GM19468 (cell line): ENCODE measurements at regions not wholly inside any gene's neighbourhood (a gene's known extent, or its start where the extent isn't known, plus 50 kb on each side); places are given as distances from the start of the nearest gene placed in this dataset.
"Not testable (repeated sequence)": the region's sequence is repeated elsewhere in the genome, so short reads cannot be mapped to it uniquely, and the experiment has no call there.

Source experiments
- ATAC-seq: cut with Tn5 transposase; IDR thresholded peaks from one replicate; pipeline ENCODE4 v1.9.1; 2021; ENCODE audit warnings: mild to moderate bottlenecking, moderate library complexity, moderate number of reproducible peaks; ENCODE audit not compliant: unreplicated experiment; ENCODE audit errors: extremely low read depth

- ATAC-seq, result no peak
Measured at GRCh38 chr21:39010629-39011404, 172.4 kb downstream of the PSMG1 start.

DNA sequence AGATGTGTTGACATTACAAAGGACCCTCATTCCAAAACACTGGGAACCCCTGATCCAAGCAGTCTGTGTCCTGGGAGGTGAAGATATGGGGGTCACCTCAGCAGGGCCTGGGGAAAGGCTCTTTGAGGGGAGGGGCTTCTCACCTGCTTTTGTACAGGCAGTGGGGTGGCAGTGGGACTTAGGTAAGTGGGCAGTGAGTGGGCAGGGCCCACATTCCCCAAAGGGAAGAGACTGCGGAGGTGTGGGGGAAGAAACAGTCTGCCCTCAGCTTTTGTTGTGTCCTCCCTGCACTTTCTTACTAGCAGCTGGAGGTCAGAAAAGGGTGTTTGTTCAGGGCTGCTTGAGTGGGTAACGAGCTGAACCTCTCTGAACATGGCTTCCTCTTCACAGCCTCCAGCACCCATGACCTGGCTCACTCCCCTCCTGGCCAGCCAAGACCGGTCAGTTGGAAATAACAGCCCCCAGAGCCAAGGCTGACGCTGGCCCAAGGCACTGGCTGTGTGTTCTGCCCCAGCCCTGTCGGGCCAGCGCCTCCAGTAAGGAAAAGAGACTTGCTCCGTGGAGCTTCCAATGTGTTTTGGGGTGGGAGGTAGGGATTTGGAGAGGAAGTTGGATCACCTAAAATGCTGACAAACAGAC is 173.5 kb downstream of the PSMG1 start:
- no peak for ATAC-seq

DNA sequence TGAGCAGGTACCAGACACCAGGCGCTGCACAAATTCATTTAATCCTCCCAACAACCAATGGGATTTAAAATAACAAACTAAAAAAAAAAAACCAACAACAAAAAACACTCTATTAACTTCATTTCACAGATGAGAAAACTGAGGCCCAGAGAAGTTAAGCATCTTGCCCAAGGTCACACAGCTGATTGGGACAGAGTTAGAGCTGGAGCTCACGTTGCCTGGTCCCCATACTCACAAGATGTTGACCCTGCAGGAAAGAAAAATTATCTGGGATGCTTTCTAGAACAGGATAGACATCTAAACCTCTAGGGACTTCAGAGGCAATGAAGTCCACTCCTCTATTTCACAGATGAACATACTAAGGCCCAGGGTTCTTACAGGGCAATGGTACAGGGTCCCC is 175.3 kb downstream of the PSMG1 start:
- no peak for ATAC-seq

- no peak for ATAC-seq
Measured at GRCh38 chr21:39007532-39007931, 175.7 kb downstream of the PSMG1 start.

DNA sequence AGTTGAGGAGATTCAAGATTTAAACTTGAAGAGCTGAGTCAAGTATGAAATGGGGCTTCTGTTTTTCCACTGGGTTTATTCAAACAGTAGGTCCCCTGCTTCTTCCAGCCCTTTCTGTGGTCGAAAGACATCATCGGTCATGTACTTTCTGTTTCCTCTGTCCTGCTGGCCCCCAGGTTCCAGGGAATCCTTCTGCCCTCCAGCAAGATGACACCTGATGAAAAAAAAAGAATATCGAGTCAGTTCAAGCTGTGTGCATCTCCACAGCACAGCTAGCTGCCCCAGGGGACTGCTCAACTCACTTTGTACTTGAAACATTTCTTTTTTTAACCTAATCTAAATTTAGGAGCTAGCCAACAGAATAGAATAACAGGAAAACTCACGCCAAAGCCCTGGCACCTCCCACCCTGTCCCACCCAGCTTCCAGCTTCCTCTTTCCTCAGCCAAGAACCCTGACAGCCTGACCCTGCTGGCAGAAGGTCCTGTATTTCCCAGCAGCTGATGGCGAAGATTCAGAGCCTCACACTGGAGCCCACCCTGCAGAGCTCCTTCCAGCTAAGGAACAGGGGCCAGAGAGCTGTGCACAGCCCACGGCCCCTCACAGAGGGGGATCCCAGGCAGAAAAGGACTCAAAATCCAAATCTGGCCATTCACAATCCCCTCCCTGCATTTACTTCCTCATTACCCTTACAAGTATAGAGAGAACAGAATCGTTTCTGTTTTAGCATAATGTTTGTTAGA is 176.5 kb downstream of the PSMG1 start:
- no peak for ATAC-seq

- ATAC-seq, result no peak
Measured at GRCh38 chr21:39005502-39005787, 177.8 kb downstream of the PSMG1 start.

GRCh38 chr21:39004634-39005501 is 178.4 kb downstream of the PSMG1 start:
- ATAC-seq, result no peak

DNA sequence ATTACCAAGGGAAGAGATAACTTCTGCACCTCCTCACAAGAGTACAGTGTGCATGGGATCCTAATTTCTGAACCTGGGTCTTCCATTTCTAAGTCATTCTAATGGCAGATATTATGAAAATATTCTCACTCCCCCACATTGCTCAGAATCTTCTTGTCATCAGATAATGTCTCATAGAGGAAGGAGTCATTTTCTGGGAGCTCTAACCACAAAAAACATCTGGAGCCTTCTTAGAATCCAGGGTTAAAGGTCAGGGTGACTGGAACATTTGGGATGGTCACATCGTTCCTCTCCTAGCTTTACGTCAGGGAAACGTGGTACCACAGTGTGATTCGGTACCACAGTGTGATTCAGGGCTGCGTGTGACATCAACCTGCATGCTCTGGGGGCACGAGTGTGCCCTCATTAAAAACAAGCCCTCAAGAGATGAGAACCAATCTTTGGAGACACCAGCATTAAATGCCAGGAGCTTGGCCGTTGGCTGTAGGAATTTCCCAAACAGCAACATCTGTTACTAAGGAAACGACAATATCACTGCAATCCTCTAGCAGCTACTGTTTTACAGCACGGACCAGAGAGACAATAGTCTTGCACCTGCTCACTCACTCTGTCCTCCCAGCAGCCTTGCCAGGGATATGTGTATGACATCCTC is 179.1 kb downstream of the PSMG1 start:
- no peak for ATAC-seq

DNA sequence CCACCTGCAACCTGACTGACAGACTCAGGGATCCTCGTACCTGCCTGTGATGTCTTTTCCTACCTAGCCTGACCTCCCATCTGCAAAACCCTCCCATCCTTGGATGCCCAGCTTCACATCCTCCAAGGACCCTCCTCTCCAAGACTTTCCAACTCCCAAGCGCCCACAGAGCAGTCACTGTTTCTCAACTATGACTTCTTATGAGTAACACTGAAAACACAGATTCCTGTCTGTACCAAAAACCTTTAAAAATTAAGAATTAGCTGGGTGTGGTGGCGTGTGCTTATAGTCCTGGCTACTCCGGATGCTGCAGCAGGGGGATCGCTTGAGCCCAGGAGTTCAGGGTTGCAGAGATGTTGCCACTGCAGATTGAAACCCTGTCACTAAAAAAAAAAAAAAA is 181.9 kb downstream of the PSMG1 start:
- ATAC-seq, result no peak

GRCh38 chr21:39000496-39000895 is 182.8 kb downstream of the PSMG1 start:
- ATAC-seq, result no peak

DNA sequence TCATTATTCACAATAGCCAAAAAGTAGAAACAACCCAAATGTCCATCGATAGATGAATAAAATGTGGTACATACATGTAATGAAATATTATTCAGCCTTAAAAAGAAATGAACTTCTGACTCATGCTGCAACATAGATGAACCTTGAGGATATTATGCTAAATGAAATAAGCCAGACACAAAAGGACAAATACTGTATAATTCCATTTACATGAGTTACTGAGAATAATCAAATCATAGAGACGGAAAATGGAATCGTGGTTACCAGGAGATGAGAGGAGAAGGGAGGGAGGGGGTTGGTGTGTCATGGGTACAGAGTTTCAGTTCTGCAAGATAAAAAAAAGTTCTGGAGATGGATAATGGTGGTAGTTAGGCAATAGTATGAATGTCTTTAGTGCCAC is 184.1 kb downstream of the PSMG1 start:
- ATAC-seq, result no peak

GRCh38 chr21:38998281-38998680 is 185.0 kb downstream of the PSMG1 start:
- not testable (repeated sequence) for ATAC-seq

GRCh38 chr21:38997843-38998175 is 185.4 kb downstream of the PSMG1 start:
- not testable (repeated sequence) for ATAC-seq

GRCh38 chr21:38997051-38997842 is 186.0 kb downstream of the PSMG1 start:
- ATAC-seq, result no peak

DNA sequence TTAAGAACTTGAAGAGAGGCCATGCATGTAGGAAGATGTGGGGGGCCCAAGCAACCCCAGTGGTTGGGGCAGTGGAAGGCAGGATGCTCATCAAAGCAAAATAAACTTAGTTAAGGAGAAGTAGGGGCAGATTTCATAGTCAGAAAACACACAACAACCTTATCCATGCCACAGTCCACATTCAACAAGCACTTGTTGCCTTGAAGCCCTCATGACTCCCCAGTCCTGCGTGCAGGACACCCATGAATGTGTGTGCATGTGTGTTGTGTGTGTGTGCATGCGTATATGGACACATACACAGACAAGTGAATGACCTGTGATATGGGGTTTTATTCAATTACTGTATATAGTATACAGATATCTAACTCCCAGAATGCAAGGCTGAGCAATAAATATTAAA is 186.9 kb downstream of the PSMG1 start:
- ATAC-seq, result no peak

DNA sequence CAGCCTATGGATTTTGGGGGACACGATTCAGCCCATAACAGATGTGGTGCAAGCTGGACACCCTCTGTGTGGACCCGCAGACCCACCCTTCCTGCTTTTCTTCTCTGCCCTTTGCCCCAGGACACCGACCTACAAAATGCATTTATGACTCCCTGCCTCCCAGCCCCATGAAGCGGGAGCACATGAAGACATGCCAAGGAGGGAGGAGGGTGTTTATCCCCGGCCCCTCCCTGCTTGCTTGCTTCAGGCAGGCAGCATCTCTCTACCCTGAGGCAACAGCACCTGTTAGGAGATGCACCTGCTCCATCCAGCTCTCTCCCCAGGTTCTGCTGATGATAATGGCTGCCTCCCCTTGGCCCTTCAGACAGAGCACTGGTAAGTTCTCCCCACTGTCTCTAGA is 187.5 kb downstream of the PSMG1 start:
- no peak for ATAC-seq

- ATAC-seq, result no peak
Measured at GRCh38 chr21:38995071-38995669, 188.1 kb downstream of the PSMG1 start.

- no peak for ATAC-seq
Measured at GRCh38 chr21:38994042-38994441, 188.3 kb downstream of the ETS2 start.

- ATAC-seq, result no peak
Measured at GRCh38 chr21:38993561-38993960, 187.8 kb downstream of the ETS2 start.
